H1 (cell line): ENCODE measurements at regions not wholly inside any gene's neighbourhood (a gene's known extent, or its start where the extent isn't known, plus 50 kb on each side); places are given as distances from the start of the nearest gene placed in this dataset.

Experiments
- CTCF ChIA-PET: fragments of 300-600 bp; sonication (Branson Sonifier 250); formaldehyde crosslinking; loops from one replicate; lab custom pipeline; 2021; ENCODE audit not compliant: partially characterized antibody; lab: Charles Lee
- POLR2A ChIA-PET: fragments of 300-600 bp; sonication (Branson Sonifier 250); formaldehyde crosslinking; loops from one replicate; lab custom pipeline; 2021; ENCODE audit warnings: inconsistent platforms; ENCODE audit not compliant: partially characterized antibody; lab: Charles Lee
- DNase-seq, 2 experiments: peaks; one replicate each; pipeline versions ENCODE4 v3.0.0 to v3.0.0-alpha.2; 2010 to 2022; ENCODE audit warnings: low spot score in 2 of 2, low read depth in 1 of 2, mixed read lengths in 1 of 2
- FAIRE-seq: peaks from 2 replicates; lab custom pipeline; 2011; peaks lifted over from hg19 to GRCh38; lab: Jason Lieb, UNC
- H2AFZ ChIP-seq: 2 replicates; pipeline ENCODE4 v1.8.1; 2012; ENCODE audit warnings: low read length, inconsistent platforms
- H2AK5ac ChIP-seq: 2 replicates; pipeline ENCODE4 v1.6.1; 2013; ENCODE audit warnings: low read depth, low read length
- H2BK120ac ChIP-seq: replicated peaks from 2 replicates; pipeline ENCODE3; 2013; ENCODE audit warnings: low read depth, low read length, inconsistent platforms
- H2BK12ac ChIP-seq: 2 replicates; pipeline ENCODE4 v1.6.1; 2013; ENCODE audit warnings: low read depth, low read length
- H2BK15ac ChIP-seq: 2 replicates; pipeline ENCODE4 v1.6.1; 2013; ENCODE audit warnings: low read length
- H2BK20ac ChIP-seq: 2 replicates; pipeline ENCODE4 v1.6.1; 2013; ENCODE audit warnings: low read length
- H2BK5ac ChIP-seq: 2 replicates; pipeline ENCODE4 v1.6.1; 2013; ENCODE audit warnings: low read depth, low read length
- H3K14ac ChIP-seq: 2 replicates; pipeline ENCODE4 v1.6.1; 2013; ENCODE audit warnings: inconsistent platforms; ENCODE audit not compliant: insufficient read length
- H3K18ac ChIP-seq: 2 replicates; pipeline ENCODE4 v1.6.1; 2013; ENCODE audit warnings: low read length; ENCODE audit errors: extremely low read depth
- H3K23ac ChIP-seq: 2 replicates; pipeline ENCODE4 v1.6.1; 2013; ENCODE audit warnings: inconsistent platforms; ENCODE audit not compliant: insufficient read length
- H3K23me2 ChIP-seq: 2 replicates; pipeline ENCODE4 v1.6.1; 2013; ENCODE audit warnings: low read depth, low read length
- H3K27ac ChIP-seq: 2 replicates; pipeline ENCODE4 v1.6.1; 2011; ENCODE audit warnings: low read depth, low read length, inconsistent platforms
- H3K27me3 ChIP-seq, 4 experiments: replicated peaks in 1 of 4; 1 replicate in 1 of 4; 2 replicates in 3 of 4; pipeline versions ENCODE4 v1.6.1 to v1.8.1; 2011 to 2013; ENCODE audit warnings: low read length in 3 of 4, mild to moderate bottlenecking in 3 of 4, inconsistent platforms in 2 of 4, mixed read lengths in 2 of 4, moderate library complexity in 1 of 4; ENCODE audit not compliant: control insufficient read depth in 3 of 4, insufficient read depth in 3 of 4; ENCODE audit errors: extremely low read depth in 1 of 4
- H3K36me3 ChIP-seq, 4 experiments: 2 replicates each; pipeline versions ENCODE4 v1.6.1 to v1.8.1; 2011 to 2013; ENCODE audit warnings: mild to moderate bottlenecking in 4 of 4, low read length in 3 of 4, moderate library complexity in 2 of 4, control low read depth in 1 of 4, inconsistent platforms in 1 of 4; ENCODE audit not compliant: insufficient read depth in 4 of 4, control insufficient read depth in 2 of 4
- H3K4ac ChIP-seq: replicated peaks from 2 replicates; pipeline ENCODE3; 2013; ENCODE audit warnings: low read length, low read depth, mixed read lengths, inconsistent platforms; ENCODE audit not compliant: insufficient read length
- H3K4me1 ChIP-seq, 4 experiments: replicated peaks in 1 of 4; 1 replicate in 1 of 4; 2 replicates in 3 of 4; pipeline versions ENCODE4 v1.6.1 to v1.8.1; 2011 to 2013; ENCODE audit warnings: low read length in 3 of 4, inconsistent platforms in 2 of 4, mixed read lengths in 1 of 4; ENCODE audit not compliant: insufficient read depth in 4 of 4, control insufficient read depth in 3 of 4
- H3K4me2 ChIP-seq, 2 experiments: 2 replicates each; pipeline versions ENCODE4 v1.6.1 to v1.8.1; 2011 to 2013; ENCODE audit warnings: low read depth in 2 of 2, low read length in 2 of 2, control low read depth in 1 of 2, inconsistent platforms in 1 of 2, mild to moderate bottlenecking in 1 of 2; ENCODE audit not compliant: insufficient read depth in 1 of 2
- H3K4me3 ChIP-seq, 4 experiments: fragments of 200-600, 300-600 bp in 1 of 4; sonication (generic), shearing (Covaris generic), sonication (Bioruptor Twin) in 1 of 4; 2 replicates each; pipeline versions ENCODE4 v1.5.1 to v1.8.1; 2011 to 2016; ENCODE audit warnings: low read length in 4 of 4, low read depth in 3 of 4, control low read depth in 2 of 4, inconsistent platforms in 2 of 4, mild to moderate bottlenecking in 2 of 4, mixed read lengths in 1 of 4, moderate library complexity in 1 of 4; ENCODE audit not compliant: insufficient read depth in 2 of 4; ENCODE audit errors: extremely low read depth in 1 of 4
- H3K56ac ChIP-seq: replicated peaks from 2 replicates; pipeline ENCODE3; 2013; ENCODE audit warnings: low read depth, mild to moderate bottlenecking, mixed read lengths, low read length, inconsistent platforms; ENCODE audit not compliant: insufficient read length
- H3K79me1 ChIP-seq: 2 replicates; pipeline ENCODE4 v1.6.1; 2013; ENCODE audit warnings: low read depth, low read length, control low read depth
- H3K79me2 ChIP-seq, 2 experiments: 2 replicates each; pipeline versions ENCODE4 v1.6.1 to v1.8.1; 2012 to 2013; ENCODE audit warnings: low read length in 2 of 2, mild to moderate bottlenecking in 2 of 2, inconsistent platforms in 1 of 2; ENCODE audit not compliant: insufficient read depth in 2 of 2, control insufficient read depth in 1 of 2
- H3K9ac ChIP-seq, 4 experiments: replicated peaks in 1 of 4; 1 replicate in 1 of 4; 2 replicates in 3 of 4; pipeline versions ENCODE4 v1.6.1 to v1.8.1; 2011 to 2013; ENCODE audit warnings: low read depth in 3 of 4, low read length in 3 of 4, control low read depth in 2 of 4, mild to moderate bottlenecking in 2 of 4, moderate library complexity in 2 of 4, inconsistent platforms in 1 of 4; ENCODE audit errors: extremely low read depth in 1 of 4
- H3K9me3 ChIP-seq, 2 experiments: 2 replicates each; pipeline versions ENCODE4 v1.6.1 to v1.8.1; 2012 to 2013; ENCODE audit warnings: mild to moderate bottlenecking in 2 of 2, moderate library complexity in 2 of 2, control low read depth in 1 of 2, inconsistent platforms in 1 of 2, low read depth in 1 of 2, low read length in 1 of 2, mixed read lengths in 1 of 2; ENCODE audit not compliant: insufficient read depth in 2 of 2
- H4K20me1 ChIP-seq, 2 experiments: replicated peaks in 1 of 2; 2 replicates each; pipeline versions ENCODE3 to v1.8.1; 2011 to 2013; ENCODE audit warnings: inconsistent platforms in 2 of 2, low read length in 2 of 2, mild to moderate bottlenecking in 1 of 2; ENCODE audit not compliant: insufficient read depth in 2 of 2, control insufficient read depth in 1 of 2
- H4K5ac ChIP-seq: 2 replicates; pipeline ENCODE4 v1.6.1; 2013; ENCODE audit warnings: low read length, low read depth, mixed read lengths, inconsistent platforms; ENCODE audit not compliant: insufficient read length
- H4K8ac ChIP-seq: 2 replicates; pipeline ENCODE4 v1.8.0; 2013; ENCODE audit warnings: mild to moderate bottlenecking, moderate library complexity, low read length, inconsistent platforms; ENCODE audit not compliant: insufficient read depth; ENCODE audit errors: extremely low read depth
- H4K91ac ChIP-seq: replicated peaks from 2 replicates; pipeline ENCODE3; 2013; ENCODE audit warnings: low read length, mixed read lengths, inconsistent platforms; ENCODE audit not compliant: insufficient read length
- ATF2 ChIP-seq: IDR thresholded peaks from 2 replicates; pipeline ENCODE4 v1.6.1; 2012; ENCODE audit warnings: low read length, inconsistent platforms
- CBX5 ChIP-seq: fragments of 300-800, 300-1000 bp; sonication (generic); IDR thresholded peaks from 2 replicates; pipeline ENCODE4 v1.7.1; 2016; ENCODE audit warnings: antibody characterized with exemption, low read length, low read depth
- CHD1 ChIP-seq: IDR thresholded peaks from 2 replicates; pipeline ENCODE4 v1.6.1; 2012; ENCODE audit warnings: low read depth, low read length, improper control_type of control experiment
- CTCF ChIP-seq, 3 experiments: IDR thresholded peaks; 1 replicate in 2 of 3; 2 replicates in 1 of 3; pipeline versions ENCODE4 v1.5.1 to v1.6.1; 2011; ENCODE audit warnings: low read length in 3 of 3, mild to moderate bottlenecking in 3 of 3, inconsistent platforms in 2 of 3, low read depth in 1 of 3, moderate library complexity in 1 of 3; ENCODE audit not compliant: insufficient read depth in 1 of 3; ENCODE audit errors: control extremely low read depth in 1 of 3
- EGR1 ChIP-seq: IDR thresholded peaks from 2 replicates; pipeline ENCODE4 v1.6.1; 2011; ENCODE audit warnings: low read depth, low read length, borderline replicate concordance
- KDM5A ChIP-seq: fragments of 200-600 bp; IDR thresholded peaks from 2 replicates; pipeline ENCODE4 v1.7.1; 2012; ENCODE audit warnings: mild to moderate bottlenecking, low read length, inconsistent platforms, mixed read lengths
- RAD21 ChIP-seq, 2 experiments: IDR thresholded peaks in 1 of 2; conservative IDR thresholded peaks in 1 of 2; 2 replicates each; pipeline ENCODE4 v1.6.1; 2011; ENCODE audit warnings: low read depth in 2 of 2, low read length in 2 of 2, improper control_type of control experiment in 1 of 2, inconsistent platforms in 1 of 2, mild to moderate bottlenecking in 1 of 2, moderate library complexity in 1 of 2
- SIX5 ChIP-seq: IDR thresholded peaks from 2 replicates; pipeline ENCODE4 v1.6.1; 2011; ENCODE audit warnings: mild to moderate bottlenecking, low read depth, low read length
- SP2 ChIP-seq: IDR thresholded peaks from 2 replicates; pipeline ENCODE4 v1.6.1; 2012; ENCODE audit warnings: mild to moderate bottlenecking, low read length, inconsistent platforms
- SRF ChIP-seq: IDR thresholded peaks from 2 replicates; pipeline ENCODE4 v1.6.1; 2011; ENCODE audit warnings: mild to moderate bottlenecking, low read depth, low read length, moderate library complexity
- WGBS, 2 experiments: shearing (Covaris generic) in 1 of 2; methylation state at CpG; one replicate each; pipeline versions ENCODE4 v1.1.6 to v1.1.7; 2013 to 2015; ENCODE audit warnings: low lambda C conversion rate in 2 of 2, mixed read lengths in 2 of 2, inconsistent platforms in 1 of 2, low coverage in 1 of 2, missing lambda C conversion rate in 1 of 2; ENCODE audit not compliant: insufficient replicate concordance in 2 of 2, insufficient coverage in 1 of 2, insufficient read length in 1 of 2; ENCODE audit errors: extremely low coverage in 1 of 2, missing lambda C conversion rate in 1 of 2; 5-methylcytosine and 5-hydroxymethylcytosine counted together

- Histone ChIP-seq H3K79me2 (no peaks in the 10 kb centered on the region), H2AK5ac (no peak overlapping the region), H3K4me1 (no peaks in the 10 kb centered on the region), H4K20me1 (no peaks in the 10 kb centered on the region), H2BK120ac (no peak overlapping the region), H4K91ac (no peak overlapping the region), H2BK12ac (no peak overlapping the region), H3K9me3 (no peaks in the 10 kb centered on the region), H3K27ac (no peak overlapping the region), H2BK15ac (0 out of 2 replicates have a peak overlapping the region, but pooled peaks have one; percentile 36), H3K27me3 (no peaks in the 10 kb centered on the region), H3K36me3 (no peaks in the 10 kb centered on the region), H3K23me2 (no peaks in the 10 kb centered on the region), H3K18ac (no peak overlapping the region), H3K14ac (no peak overlapping the region), H3K9ac (no peak overlapping the region), H2BK20ac (no peak overlapping the region), H3K79me1 (no peaks in the 10 kb centered on the region), H2BK5ac (no peak overlapping the region), H4K5ac (no peak overlapping the region), H3K56ac (no peak overlapping the region), H2AFZ (no peak overlapping the region), H3K4me2 (no peak overlapping the region), H3K4ac (no peak overlapping the region), H4K8ac (no peak overlapping the region), H3K4me3 (no peak overlapping the region), H3K23ac (no peak overlapping the region)
- ChIA-PET CTCF (interaction anchor here (0.6 to 0.9 kb wide), 2 partner anchors 219 to 328 kb away, joined by 3 read pairs; no protein-coding TSS in a partner anchor), POLR2A (interaction anchor here (1.6 kb wide), 1 partner anchor 10 kb away, joined by 3 read pairs; no protein-coding TSS in a partner anchor)
- TF ChIP-seq RAD21 (IDR thresholded peaks at IDR 0.05 in 1 of 2, conservative IDR thresholded peaks at IDR 0.05 in 1 of 2; ENCODE audit: low read depth in 2 of 2, low read length in 2 of 2): no peak
- no peak for TF ChIP-seq CBX5
- no peak for TF ChIP-seq CHD1
- no peak for TF ChIP-seq EGR1
- TF ChIP-seq ATF2: no peak
- no peak for TF ChIP-seq SRF
- TF ChIP-seq SIX5: no peak
- no peak for TF ChIP-seq SP2
- no peak for TF ChIP-seq CTCF (IDR thresholded peaks at IDR 0.05; ENCODE audit: control extremely low read depth in 1 of 3, insufficient read depth in 1 of 3, low read depth in 1 of 3, low read length in 3 of 3)
- TF ChIP-seq KDM5A: no peak
- no peak for FAIRE-seq
- no peak for DNase-seq
- 87% methylated on average over 2 of the region's 2 CpGs; no CpG with 5 or more reads in 1 of the 2 experiments for WGBS, 2 experiments
These were observed 69.8 kb upstream of the SEMA3A start for GRCh38 chr7:84264396-84264795.
